ENCODE measurements at regions not wholly inside any gene's neighbourhood (a gene's known extent, or its start where the extent isn't known, plus 50 kb on each side); places are given as distances from the start of the nearest gene placed in this dataset.

GRCh38 chr14:84674636-84675035, 855.3 kb upstream of the FLRT2 start:
- no peak overlapping the region for H3K4me3 ChIP-seq (ENCODE audit: low read depth, low read length)
- no peak for TF ChIP-seq CTCF (IDR thresholded peaks at IDR 0.05; ENCODE audit: low read depth, low read length)

GRCh38 chr14:84686550-84686949, 843.4 kb upstream of the FLRT2 start:
- no peak overlapping the region for H3K4me3 ChIP-seq (ENCODE audit: low read depth, low read length)
- TF ChIP-seq CTCF (IDR thresholded peaks at IDR 0.05; ENCODE audit: low read depth, low read length): no peak

- no peak for TF ChIP-seq CTCF (IDR thresholded peaks at IDR 0.05; ENCODE audit: low read depth, low read length)
- H3K4me3 ChIP-seq (ENCODE audit: low read depth, low read length): no peak overlapping the region
These were observed 841.5 kb upstream of the FLRT2 start for GRCh38 chr14:84688297-84689025.

GRCh38 chr14:84694161-84694560, 835.8 kb upstream of the FLRT2 start:
- no peak overlapping the region for H3K4me3 ChIP-seq (ENCODE audit: low read depth, low read length)
- TF ChIP-seq CTCF (IDR thresholded peaks at IDR 0.05; ENCODE audit: low read depth, low read length): no peak

GRCh38 chr14:84704601-84705000, 825.3 kb upstream of the FLRT2 start:
- TF ChIP-seq CTCF (IDR thresholded peaks at IDR 0.05; ENCODE audit: low read depth, low read length): no peak
- H3K4me3 ChIP-seq (ENCODE audit: low read depth, low read length): no peak overlapping the region

GRCh38 chr14:84707830-84708229, 822.1 kb upstream of the FLRT2 start:
- H3K4me3 ChIP-seq (ENCODE audit: low read depth, low read length): no peak overlapping the region
- TF ChIP-seq CTCF (IDR thresholded peaks at IDR 0.05; ENCODE audit: low read depth, low read length): no peak

GRCh38 chr14:84708865-84709264, 821.1 kb upstream of the FLRT2 start:
- no peak overlapping the region for H3K4me3 ChIP-seq (ENCODE audit: low read depth, low read length)
- no peak for TF ChIP-seq CTCF (IDR thresholded peaks at IDR 0.05; ENCODE audit: low read depth, low read length)

Data from WI38 (cell line).